HG03066 (cell line): ENCODE measurements at regions not wholly inside any gene's neighbourhood (a gene's known extent, or its start where the extent isn't known, plus 50 kb on each side); places are given as distances from the start of the nearest gene placed in this dataset.
"Not testable (repeated sequence)": the region's sequence is repeated elsewhere in the genome, so short reads cannot be mapped to it uniquely, and the experiment has no call there.

Source experiments
- ATAC-seq: cut with Tn5 transposase; IDR thresholded peaks from one replicate; pipeline ENCODE4 v1.9.1; 2021; ENCODE audit warnings: low read depth; ENCODE audit not compliant: unreplicated experiment

- ATAC-seq: not testable (repeated sequence)
Measured at GRCh38 chrX:123788193-123788592, 55.3 kb upstream of the THOC2 start.

DNA sequence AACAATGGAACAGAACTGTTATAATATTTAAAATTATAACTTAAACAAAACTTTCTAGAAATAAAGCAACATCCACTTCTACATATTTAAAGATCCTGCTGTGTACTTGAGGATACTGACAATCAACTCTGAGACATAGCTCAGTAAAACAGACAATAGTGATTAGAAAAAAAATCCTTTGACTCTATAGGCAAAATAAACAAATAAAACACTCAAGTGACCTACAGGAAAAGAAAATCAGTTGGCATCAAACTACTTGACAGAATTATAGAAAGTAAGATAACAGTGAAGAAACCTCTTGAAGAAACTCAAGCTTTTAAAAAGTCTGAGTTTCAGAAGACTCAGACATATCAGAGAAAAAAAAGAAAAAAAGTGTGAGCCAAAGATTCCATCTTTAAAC, 55.9 kb upstream of the THOC2 start:
- ATAC-seq: no peak

DNA sequence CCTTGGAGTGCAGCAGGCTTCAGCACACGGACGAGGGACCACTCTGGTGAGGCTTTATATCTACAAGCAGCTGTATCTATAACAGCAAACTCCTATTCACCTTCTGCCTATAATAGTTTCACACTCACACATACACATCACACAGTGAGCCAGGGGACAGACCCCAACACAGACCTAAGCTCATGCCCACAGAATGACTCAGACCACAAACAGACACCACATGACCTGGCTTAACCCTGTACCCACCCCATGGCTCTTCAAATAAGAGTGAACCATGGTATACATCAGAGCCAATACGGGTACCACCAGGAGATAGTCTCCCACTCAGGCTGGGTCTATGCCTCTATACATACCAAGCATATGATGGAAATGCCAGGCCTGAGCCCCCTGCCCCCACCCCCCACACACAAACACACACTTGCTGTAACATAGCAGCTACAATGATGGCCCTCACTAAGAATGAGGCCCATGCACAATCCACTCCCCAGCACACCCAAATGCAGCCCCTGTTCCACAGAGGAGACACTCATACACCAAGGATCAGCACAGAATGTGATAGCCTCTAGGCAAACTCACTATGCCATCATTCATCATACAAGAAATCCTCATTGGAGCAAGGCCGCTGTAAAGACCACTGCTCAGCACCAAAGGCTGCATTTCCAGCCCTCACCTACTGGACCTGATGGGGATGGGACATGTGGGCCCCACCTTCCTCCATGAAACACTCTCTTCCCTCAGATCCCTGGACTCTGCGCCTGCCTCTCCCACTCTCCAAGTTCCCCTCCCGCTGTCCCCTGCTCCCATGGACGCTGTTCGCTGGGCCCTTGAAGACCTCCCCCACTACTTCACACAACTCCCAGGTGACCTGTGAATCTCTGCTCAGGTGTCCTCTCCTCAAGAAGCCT, 62.1 kb upstream of the XIAP start:
- ATAC-seq: no peak

GRCh38 chrX:123798706-123799430, 61.0 kb upstream of the XIAP start:
- not testable (repeated sequence) for ATAC-seq

DNA sequence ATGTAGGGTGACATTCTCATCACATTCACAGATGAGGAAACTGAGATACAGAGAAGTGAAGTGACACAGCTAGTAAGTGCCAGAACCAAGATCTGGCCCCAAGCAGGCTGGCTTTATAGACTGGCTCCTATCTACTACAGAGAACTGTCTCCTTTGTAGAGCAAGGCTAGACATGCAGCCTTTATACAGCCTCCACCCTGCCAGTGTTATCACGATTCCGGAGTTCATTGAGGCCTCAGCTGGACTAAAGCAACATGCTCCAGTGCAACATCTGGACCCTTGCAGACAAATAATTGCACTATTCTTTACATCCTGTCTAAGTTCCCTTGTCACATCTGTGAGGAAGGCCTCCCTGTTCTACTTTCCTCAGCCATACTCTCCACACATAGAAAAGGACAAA, 58.0 kb upstream of the XIAP start:
- ATAC-seq: no peak

GRCh38 chrX:123803331-123803983, 56.4 kb upstream of the XIAP start:
- ATAC-seq: peak; percentile 52

GRCh38 chrX:123803984-123804365, 55.9 kb upstream of the XIAP start:
- not testable (repeated sequence) for ATAC-seq

DNA sequence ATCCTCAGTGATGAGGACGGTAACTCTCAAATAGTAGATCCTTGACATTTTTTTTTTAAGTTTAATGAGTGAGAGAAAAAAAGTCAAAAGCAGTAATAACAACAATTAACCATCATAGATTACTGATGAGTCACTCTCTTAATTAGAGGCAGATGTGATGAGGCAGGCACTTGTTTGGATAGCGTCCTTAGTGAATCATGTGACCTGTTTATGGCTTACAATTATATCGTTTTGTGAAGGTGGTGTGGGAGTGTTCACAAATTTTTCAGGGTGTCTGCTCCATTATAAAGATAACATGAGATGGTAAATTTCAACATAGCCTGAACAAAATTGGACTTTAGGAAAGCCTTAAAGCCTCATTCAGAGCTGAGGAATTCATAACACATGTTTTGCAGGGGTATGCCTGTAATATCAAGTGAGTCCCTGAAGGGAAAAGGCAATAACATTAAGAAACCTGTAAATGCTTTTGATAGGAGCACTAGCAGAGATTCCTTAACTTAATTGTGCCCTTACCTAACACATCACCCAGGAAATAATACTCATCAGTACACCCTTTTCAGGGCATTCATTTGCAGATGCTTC, 51.9 kb upstream of the XIAP start:
- no peak for ATAC-seq

- ATAC-seq: no peak
Measured at GRCh38 chrX:123809854-123810375, 49.9 kb upstream of the XIAP start.
